ENCODE measurements at regions not wholly inside any gene's neighbourhood (a gene's known extent, or its start where the extent isn't known, plus 50 kb on each side); places are given as distances from the start of the nearest gene placed in this dataset.

DNA sequence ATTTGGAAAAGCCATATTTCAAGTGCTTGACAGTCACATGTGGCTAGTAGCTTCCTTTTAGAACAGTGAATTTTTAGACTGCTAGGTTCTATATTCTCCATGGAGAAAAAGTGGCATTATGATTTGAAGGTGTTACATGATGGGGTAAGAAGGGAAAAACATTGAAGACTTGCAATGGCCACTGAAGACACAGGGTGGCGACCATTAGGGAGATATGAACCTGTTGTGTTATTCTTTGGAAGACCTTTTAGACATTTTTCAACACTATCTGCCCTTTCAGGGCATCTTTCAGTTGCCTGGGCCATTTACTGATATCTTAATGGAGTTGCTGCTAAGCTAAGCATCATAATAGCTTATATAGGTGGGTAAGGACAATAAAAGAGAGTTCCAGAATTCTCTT is 1387.2 kb downstream of the SUCLG1 start:
- FAIRE-seq (no peak), DNase-seq (ENCODE audit: extremely low read depth in 1 of 4, low spot score in 3 of 4) (no peak), ATAC-seq (no peak)
- no peak overlapping the region for H3K27ac ChIP-seq (ENCODE audit: extremely low read depth, low read depth, low read length)
- no peaks in the 10 kb centered on the region for H3K27me3 ChIP-seq (ENCODE audit: control insufficient read depth in 2 of 2, insufficient read depth in 2 of 2, low read length in 2 of 2)
- no peak overlapping the region for H3K9ac ChIP-seq (ENCODE audit: insufficient read depth in 1 of 2, low read depth in 2 of 2, low read length in 2 of 2)
- intact Hi-C loops (cut with micrococcal nuclease) (no loop called here), in situ Hi-C loops (cut with MboI) (no loop called here)
- no peaks in the 10 kb centered on the region for H3K9me1 ChIP-seq (ENCODE audit: control insufficient read depth, insufficient read depth, low read length)
- no peak overlapping the region for H3K4me2 ChIP-seq (ENCODE audit: insufficient read depth, low read length)
- H3K36me3 ChIP-seq (ENCODE audit: control insufficient read depth, insufficient read depth, low read length), result no peaks in the 10 kb centered on the region
- H2AFZ ChIP-seq (ENCODE audit: low read depth, low read length), result no peak overlapping the region
- no TSS peak for BruUV-seq (replicated peaks)
- ChIA-PET CTCF (ENCODE audit: low intra/inter-chr PET ratio) (no interaction called here), POLR2A (no interaction called here)
- 0% methylated on average over 1 of the region's 1 CpG for WGBS (ENCODE audit: insufficient coverage, low coverage, missing lambda C conversion rate)
- H3K79me2 ChIP-seq (ENCODE audit: control insufficient read depth, insufficient read depth, low read length), result no peaks in the 10 kb centered on the region
- no peak overlapping the region for H3K4me3 ChIP-seq
- H3K4me1 ChIP-seq (replicated peaks in 1 of 2; ENCODE audit: control insufficient read depth in 2 of 2, insufficient read depth in 2 of 2, low read length in 2 of 2), result no peaks in the 10 kb centered on the region
- H3K9me3 ChIP-seq (replicated peaks; ENCODE audit: control insufficient read depth, insufficient read depth, low read depth, low read length), result no peaks in the 10 kb centered on the region
- H4K20me1 ChIP-seq (replicated peaks; ENCODE audit: control insufficient read depth, insufficient read depth, low read length), result no peaks in the 10 kb centered on the region
- TF ChIP-seq ZNF311 (CRISPR knock-in tag; IDR thresholded peaks at IDR 0.05) (no peak), RBM34 (IDR thresholded peaks at IDR 0.05; ENCODE audit: borderline replicate concordance, insufficient read depth, low read length) (no peak), BHLHE40 (IDR thresholded peaks at IDR 0.05; ENCODE audit: low read length) (no peak), GATAD2A (IDR thresholded peaks at IDR 0.05) (no peak), ZC3H11A (IDR thresholded peaks at IDR 0.05; ENCODE audit: low read depth, low read length) (no peak), JUN (IDR thresholded peaks at IDR 0.05; ENCODE audit: borderline replicate concordance, low read depth, low read length) (no peak), JUN (CRISPR knock-in tag; IDR thresholded peaks at IDR 0.05; ENCODE audit: borderline replicate concordance) (no peak), POU5F1 (IDR thresholded peaks at IDR 0.05; ENCODE audit: borderline replicate concordance, low read depth, low read length, partially characterized antibody) (no peak), KDM1A (IDR thresholded peaks at IDR 0.05) (no peak), FOXP1 (CRISPR knock-in tag; IDR thresholded peaks at IDR 0.05) (no peak), EWSR1 (IDR thresholded peaks at IDR 0.05; ENCODE audit: borderline replicate concordance, low read depth, partially characterized antibody) (no peak), FOXA3 (CRISPR knock-in tag; conservative IDR thresholded peaks at IDR 0.05 in 1 of 2, IDR thresholded peaks at IDR 0.05 in 1 of 2) (no peak), ZNF184 (CRISPR knock-in tag; IDR thresholded peaks at IDR 0.05) (no peak), ATF1 (CRISPR knock-in tag; IDR thresholded peaks at IDR 0.05) (no peak), ATF1 (tag; IDR thresholded peaks at IDR 0.05) (no peak), ILK (tag; IDR thresholded peaks at IDR 0.05; ENCODE audit: borderline replicate concordance, low read depth) (no peak)
- TF ChIP-seq, protein P1, sequence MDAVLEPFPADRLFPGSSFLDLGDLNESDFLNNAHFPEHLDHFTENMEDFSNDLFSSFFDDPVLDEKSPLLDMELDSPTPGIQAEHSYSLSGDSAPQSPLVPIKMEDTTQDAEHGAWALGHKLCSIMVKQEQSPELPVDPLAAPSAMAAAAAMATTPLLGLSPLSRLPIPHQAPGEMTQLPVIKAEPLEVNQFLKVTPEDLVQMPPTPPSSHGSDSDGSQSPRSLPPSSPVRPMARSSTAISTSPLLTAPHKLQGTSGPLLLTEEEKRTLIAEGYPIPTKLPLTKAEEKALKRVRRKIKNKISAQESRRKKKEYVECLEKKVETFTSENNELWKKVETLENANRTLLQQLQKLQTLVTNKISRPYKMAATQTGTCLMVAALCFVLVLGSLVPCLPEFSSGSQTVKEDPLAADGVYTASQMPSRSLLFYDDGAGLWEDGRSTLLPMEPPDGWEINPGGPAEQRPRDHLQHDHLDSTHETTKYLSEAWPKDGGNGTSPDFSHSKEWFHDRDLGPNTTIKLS (IDR thresholded peaks at IDR 0.05; ENCODE audit: borderline replicate concordance, low read depth), result no peak
- TF ChIP-seq, protein P2, sequence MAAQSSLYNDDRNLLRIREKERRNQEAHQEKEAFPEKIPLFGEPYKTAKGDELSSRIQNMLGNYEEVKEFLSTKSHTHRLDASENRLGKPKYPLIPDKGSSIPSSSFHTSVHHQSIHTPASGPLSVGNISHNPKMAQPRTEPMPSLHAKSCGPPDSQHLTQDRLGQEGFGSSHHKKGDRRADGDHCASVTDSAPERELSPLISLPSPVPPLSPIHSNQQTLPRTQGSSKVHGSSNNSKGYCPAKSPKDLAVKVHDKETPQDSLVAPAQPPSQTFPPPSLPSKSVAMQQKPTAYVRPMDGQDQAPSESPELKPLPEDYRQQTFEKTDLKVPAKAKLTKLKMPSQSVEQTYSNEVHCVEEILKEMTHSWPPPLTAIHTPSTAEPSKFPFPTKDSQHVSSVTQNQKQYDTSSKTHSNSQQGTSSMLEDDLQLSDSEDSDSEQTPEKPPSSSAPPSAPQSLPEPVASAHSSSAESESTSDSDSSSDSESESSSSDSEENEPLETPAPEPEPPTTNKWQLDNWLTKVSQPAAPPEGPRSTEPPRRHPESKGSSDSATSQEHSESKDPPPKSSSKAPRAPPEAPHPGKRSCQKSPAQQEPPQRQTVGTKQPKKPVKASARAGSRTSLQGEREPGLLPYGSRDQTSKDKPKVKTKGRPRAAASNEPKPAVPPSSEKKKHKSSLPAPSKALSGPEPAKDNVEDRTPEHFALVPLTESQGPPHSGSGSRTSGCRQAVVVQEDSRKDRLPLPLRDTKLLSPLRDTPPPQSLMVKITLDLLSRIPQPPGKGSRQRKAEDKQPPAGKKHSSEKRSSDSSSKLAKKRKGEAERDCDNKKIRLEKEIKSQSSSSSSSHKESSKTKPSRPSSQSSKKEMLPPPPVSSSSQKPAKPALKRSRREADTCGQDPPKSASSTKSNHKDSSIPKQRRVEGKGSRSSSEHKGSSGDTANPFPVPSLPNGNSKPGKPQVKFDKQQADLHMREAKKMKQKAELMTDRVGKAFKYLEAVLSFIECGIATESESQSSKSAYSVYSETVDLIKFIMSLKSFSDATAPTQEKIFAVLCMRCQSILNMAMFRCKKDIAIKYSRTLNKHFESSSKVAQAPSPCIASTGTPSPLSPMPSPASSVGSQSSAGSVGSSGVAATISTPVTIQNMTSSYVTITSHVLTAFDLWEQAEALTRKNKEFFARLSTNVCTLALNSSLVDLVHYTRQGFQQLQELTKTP (IDR thresholded peaks at IDR 0.05; ENCODE audit: low read depth in 1 of 2, partially characterized antibody in 2 of 2), result no peak
- TF ChIP-seq, protein P3, sequence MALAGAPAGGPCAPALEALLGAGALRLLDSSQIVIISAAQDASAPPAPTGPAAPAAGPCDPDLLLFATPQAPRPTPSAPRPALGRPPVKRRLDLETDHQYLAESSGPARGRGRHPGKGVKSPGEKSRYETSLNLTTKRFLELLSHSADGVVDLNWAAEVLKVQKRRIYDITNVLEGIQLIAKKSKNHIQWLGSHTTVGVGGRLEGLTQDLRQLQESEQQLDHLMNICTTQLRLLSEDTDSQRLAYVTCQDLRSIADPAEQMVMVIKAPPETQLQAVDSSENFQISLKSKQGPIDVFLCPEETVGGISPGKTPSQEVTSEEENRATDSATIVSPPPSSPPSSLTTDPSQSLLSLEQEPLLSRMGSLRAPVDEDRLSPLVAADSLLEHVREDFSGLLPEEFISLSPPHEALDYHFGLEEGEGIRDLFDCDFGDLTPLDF (CRISPR knock-in tag; IDR thresholded peaks at IDR 0.05), result no peak
